ENCODE measurements at regions not wholly inside any gene's neighbourhood (a gene's known extent, or its start where the extent isn't known, plus 50 kb on each side); places are given as distances from the start of the nearest gene placed in this dataset.

GRCh38 chr10:111357859-111358258 lies 281.0 kb downstream of the ADRA2A start:
- DNase-seq, result no peak

GRCh38 chr10:111360260-111360925 lies 283.6 kb downstream of the ADRA2A start:
- no peak for DNase-seq

DNA sequence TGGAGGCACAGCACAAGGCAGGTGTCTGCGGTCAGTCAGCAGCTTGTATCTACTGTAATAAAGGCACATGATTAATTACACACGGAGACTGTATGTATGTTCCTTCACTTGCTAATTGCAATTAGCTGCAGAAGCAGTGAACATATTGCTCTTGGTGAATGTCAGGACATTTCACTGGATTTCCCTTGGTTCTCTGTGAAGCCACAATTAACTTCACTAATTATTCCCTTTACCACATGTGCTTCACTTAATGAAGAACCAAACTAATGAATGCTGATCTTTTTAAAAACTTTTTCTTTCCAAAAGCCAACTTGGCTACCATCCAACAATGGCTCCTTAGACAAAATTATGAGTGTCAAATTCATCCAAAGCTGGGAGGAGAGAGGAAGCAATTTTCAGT lies 290.7 kb downstream of the ADRA2A start:
- no peak for DNase-seq

- no peak for DNase-seq
These were observed 293.3 kb downstream of the ADRA2A start for GRCh38 chr10:111370101-111370500.

DNA sequence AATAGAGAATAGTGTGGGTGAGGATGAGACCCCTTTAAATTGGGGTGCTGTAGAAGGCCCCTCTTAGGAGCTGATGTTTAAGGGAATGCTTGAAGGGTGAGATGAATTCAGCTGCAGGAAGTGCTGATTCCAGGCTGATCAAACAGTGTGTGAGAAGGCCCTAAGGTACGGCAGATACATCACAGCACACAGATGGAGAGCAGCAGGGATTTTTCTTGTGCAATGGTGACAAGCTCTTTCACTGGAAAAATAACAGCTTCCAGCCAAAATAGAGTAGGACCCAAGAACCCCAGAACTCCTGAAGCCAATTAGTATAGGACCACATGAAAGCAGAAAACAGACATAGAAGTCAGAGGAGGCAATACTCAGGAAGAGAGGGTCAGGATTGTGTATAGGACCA lies 296.9 kb downstream of the ADRA2A start:
- no peak for DNase-seq

DNA sequence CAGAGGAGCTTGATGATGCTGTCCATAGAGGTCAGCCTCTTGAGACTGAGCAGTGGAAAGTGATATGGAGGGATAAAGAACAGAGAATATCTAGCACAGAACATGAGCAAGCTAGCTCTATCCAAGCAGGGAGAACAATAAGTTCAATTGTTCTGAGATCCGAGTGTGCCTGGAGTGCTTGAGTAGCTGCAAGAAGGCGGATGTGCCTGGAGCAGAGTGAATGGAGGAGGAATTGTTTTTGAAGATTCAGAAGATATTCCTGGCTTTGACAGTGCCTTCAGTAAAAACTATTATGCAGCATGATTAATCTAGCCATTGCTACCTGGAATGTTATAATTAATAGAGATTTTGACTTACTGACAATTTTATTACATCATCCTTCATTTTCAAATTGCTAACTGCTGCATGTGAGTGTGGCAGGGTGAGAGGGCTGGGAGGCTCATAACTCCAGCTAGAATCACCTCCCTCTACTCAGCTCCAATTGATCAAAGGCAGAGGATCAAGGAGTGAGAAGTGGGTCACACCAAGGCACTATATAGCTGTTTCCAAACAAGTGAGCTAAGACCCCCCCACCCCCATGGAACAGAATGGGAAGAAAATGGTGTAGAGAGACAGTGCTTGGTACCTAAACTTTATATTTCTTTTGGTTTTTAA lies 302.8 kb downstream of the ADRA2A start:
- no peak for DNase-seq

DNA sequence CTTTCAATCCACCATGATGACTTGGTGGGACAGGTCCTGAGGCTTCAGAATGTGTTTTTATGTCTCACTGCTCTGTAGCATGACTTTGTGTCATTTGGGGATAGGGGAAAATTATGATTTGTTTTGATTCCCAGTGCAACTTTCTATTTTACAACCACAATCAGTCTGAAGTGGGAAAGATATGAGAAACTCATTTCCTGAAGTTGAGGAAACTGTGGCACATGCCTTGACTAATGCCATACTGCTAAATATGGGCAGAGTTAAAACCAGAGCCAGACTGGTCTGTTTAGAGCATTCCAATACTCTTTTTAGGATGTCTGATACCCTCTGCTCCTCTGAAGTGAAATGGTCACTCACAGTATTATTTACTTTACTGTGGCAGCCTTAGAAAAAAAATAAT lies 307.7 kb downstream of the ADRA2A start:
- DNase-seq, result no peak

DNA sequence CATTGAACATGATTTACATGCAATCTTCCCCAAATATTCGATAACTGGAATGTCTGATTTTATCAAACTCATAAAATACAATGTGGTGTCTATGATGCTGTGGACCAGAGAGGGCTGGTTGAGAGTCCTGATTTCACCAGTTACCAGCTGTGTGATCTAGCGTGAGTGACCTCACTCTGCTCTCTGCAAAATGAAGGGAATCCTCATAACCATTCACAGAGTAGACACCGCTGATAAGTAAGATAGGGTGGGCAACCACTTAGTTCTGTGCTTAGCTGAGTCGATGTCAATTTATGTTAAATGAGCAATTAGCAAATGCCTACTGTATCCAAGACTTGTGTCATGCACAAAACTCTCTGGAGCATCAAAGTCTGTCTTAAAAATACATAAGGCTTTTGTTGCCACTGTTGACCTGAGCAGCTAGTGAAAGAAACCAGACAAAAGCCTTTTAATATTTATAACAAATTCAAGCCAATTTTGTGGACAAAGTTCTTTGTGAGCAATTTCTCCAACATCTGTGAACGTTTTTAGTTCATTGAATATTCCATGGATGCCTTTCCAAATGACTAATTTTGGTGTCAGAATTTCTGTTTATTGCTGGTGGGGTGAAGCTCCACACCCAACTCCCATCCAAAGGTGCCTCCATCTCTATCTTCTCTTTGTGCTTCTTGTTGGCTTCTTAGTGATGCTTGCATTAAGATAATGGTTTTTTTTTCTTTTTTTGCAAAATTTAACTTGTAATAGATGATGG lies 314.2 kb downstream of the ADRA2A start:
- DNase-seq, result no peak

- no peak for DNase-seq
These were observed 315.3 kb downstream of the ADRA2A start for GRCh38 chr10:111392159-111392558.

DNA sequence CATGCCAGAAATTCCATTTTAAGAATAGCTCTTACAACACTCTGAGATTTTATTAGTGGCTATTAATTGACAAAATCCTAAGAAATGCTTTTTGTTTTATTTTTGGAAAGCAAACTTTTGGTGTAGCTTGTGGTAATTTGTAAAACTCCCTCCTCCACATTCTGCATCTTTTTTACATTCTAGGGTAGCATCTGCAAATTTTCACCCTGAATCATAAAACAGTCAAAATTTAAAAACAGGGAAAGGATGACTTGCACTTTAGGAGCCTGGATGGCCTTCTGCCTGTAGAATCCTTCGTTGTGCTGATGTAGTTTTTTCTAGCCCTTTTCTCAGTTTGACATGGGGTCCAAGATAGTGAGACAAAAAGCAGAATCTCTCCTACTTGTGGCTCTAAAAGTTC lies 316.1 kb downstream of the ADRA2A start:
- no peak for DNase-seq

GRCh38 chr10:111410740-111411139 lies 333.9 kb downstream of the ADRA2A start:
- DNase-seq, result no peak

DNA sequence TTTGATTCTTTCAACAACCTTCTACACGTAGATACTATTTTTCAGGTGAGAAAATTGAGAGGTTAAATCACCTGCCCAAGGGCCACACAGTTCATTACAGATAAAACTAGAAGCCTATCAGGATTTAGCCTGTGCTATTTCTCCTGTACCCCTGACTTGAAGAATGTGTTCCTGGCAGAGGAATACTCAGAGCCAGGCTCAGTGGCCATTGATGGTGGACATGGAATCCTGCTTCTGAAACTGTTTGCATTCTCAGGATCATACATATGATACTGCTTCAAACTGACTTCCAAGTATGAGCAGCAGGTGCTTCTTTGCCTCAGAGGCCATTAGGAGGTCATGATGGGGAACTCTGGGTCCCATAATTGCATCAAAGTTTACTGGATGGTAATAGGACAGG lies 348.6 kb downstream of the ADRA2A start:
- no peak for DNase-seq

DNA sequence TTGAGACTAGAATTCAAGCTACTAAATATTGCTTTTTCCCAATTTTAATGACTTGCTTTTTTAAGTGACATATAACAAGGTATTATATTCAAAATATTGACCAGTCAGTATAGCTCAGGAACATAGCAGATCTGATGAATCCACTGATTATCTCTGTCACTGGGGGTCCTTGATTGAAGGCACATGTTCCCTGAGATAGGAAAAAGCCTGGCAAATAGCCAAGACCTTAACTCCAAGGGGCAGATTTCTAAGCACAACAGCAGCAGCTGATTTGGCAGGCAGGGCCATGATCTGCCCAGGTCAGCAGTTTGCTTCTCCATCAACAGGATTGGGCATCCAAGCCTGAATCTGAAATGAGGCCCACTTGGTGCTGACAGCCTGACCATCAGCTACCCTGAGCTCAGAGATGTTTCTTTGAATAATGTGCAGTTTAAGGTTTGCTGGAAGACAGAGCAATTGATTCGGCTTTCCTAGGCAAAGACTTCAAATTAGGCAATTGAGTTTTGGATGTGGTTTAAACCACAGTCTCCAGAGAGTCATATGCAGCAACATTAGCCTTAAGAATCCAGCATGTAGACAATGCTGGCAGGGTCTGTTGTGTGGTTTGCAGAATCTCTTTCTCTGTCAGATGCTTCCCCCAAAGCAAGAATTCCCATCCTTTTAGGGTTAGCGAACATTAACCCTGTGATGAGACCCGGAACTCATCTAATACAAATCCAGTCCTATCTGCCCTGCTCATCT lies 352.6 kb downstream of the ADRA2A start:
- DNase-seq, result no peak

DNA sequence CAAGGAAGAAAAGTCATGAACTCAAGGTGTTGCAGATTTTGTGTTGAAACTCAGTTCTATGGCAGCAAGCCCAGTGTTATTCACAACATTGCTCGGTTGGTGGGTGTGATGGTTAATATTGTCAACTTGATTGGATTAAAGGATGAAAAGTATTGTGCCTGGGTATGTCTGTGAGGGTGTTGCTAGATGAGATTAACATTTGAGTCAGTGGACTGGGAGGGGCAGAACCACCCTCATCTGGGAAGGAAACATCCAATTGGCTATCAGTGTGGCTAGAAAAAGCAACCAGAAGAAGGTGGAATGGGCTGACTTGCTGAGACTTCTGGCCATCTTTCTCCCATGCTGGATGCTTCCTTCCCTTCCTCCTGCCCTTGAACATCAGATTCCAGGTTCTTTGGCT lies 353.2 kb downstream of the ADRA2A start:
- DNase-seq, result no peak

GRCh38 chr10:111432588-111432987 lies 355.8 kb downstream of the ADRA2A start:
- DNase-seq, result no peak

- no peak for DNase-seq
These were observed 359.0 kb downstream of the ADRA2A start for GRCh38 chr10:111435871-111436270.

GRCh38 chr10:111439034-111439842 lies 362.4 kb downstream of the ADRA2A start:
- DNase-seq, result no peak

GRCh38 chr10:111440501-111440900 lies 363.7 kb downstream of the ADRA2A start:
- DNase-seq, result no peak

- no peak for DNase-seq
These were observed 368.8 kb downstream of the ADRA2A start for GRCh38 chr10:111445667-111446066.

- no peak for DNase-seq
These were observed 370.1 kb downstream of the ADRA2A start for GRCh38 chr10:111446966-111447365.

- DNase-seq, result no peak
These were observed 375.3 kb downstream of the ADRA2A start for GRCh38 chr10:111452153-111452552.

DNA sequence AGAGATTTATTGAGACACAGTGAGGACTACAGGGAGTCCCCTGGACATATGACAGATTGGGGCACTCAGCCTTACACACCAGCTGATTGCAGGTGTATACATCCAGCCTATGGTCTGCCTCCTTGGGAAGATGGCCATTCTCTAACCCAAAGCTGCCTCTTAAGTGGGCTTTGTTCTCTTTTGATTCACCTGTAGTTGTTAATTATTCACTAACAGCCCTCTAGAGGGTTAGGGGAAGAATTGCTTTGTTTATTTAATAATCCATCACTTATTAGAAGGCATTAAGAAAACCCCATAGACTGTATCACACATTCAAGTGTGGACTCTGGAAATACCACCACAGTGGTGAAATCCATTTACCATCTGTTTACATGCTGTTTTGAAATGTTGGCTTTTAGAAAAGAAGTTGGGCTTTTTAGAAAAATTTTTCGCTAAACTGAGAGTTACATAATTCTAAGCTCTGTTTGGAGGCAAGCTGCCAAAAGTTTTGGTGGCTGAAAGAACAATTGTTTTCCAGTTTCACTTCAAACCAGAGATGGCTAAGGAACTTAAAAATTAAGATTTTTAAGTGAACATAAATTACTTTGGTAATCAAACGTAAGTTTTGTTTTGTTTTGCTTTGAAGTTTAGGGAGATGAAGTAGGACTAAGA lies 379.1 kb downstream of the ADRA2A start:
- no peak for DNase-seq

All from HCEC 1CT (cell line).